ENCODE measurements at regions not wholly inside any gene's neighbourhood (a gene's known extent, or its start where the extent isn't known, plus 50 kb on each side); places are given as distances from the start of the nearest gene placed in this dataset.

- no peak for DNase-seq (ENCODE audit: low spot score)
These were observed 182.2 kb downstream of the WDR11 start for GRCh38 chr10:121033366-121033765.

GRCh38 chr10:121036431-121036830 is 185.3 kb downstream of the WDR11 start:
- DNase-seq (ENCODE audit: low spot score) = no peak

GRCh38 chr10:121041499-121041898 is 190.3 kb downstream of the WDR11 start:
- DNase-seq (ENCODE audit: low spot score) = no peak

GRCh38 chr10:121041906-121042305 is 190.7 kb downstream of the WDR11 start:
- no peak for DNase-seq (ENCODE audit: low spot score)

- DNase-seq (ENCODE audit: low spot score) = no peak
These were observed 191.2 kb downstream of the WDR11 start for GRCh38 chr10:121042342-121042741.

- DNase-seq (ENCODE audit: low spot score) = no peak
These were observed 192.1 kb downstream of the WDR11 start for GRCh38 chr10:121043124-121043849.

- no peak for DNase-seq (ENCODE audit: low spot score)
These were observed 197.6 kb downstream of the WDR11 start for GRCh38 chr10:121048749-121049148.

GRCh38 chr10:121049489-121049888 is 198.3 kb downstream of the WDR11 start:
- no peak for DNase-seq (ENCODE audit: low spot score)

GRCh38 chr10:121049923-121050322 is 198.8 kb downstream of the WDR11 start:
- no peak for DNase-seq (ENCODE audit: low spot score)

- DNase-seq (ENCODE audit: low spot score) = no peak
These were observed 200.0 kb downstream of the WDR11 start for GRCh38 chr10:121051171-121051570.

- DNase-seq (ENCODE audit: low spot score) = no peak
These were observed 200.6 kb downstream of the WDR11 start for GRCh38 chr10:121051696-121052279.

GRCh38 chr10:121053151-121053550 is 202.0 kb downstream of the WDR11 start:
- no peak for DNase-seq (ENCODE audit: low spot score)

- DNase-seq (ENCODE audit: low spot score) = no peak
These were observed 203.7 kb downstream of the WDR11 start for GRCh38 chr10:121054874-121055273.

- no peak for DNase-seq (ENCODE audit: low spot score)
These were observed 206.1 kb downstream of the WDR11 start for GRCh38 chr10:121057269-121057668.

- DNase-seq (ENCODE audit: low spot score) = no peak
These were observed 206.9 kb downstream of the WDR11 start for GRCh38 chr10:121058082-121058481.

- DNase-seq (ENCODE audit: low spot score) = no peak
These were observed 208.2 kb downstream of the WDR11 start for GRCh38 chr10:121059351-121059750.

GRCh38 chr10:121062115-121062514 is 211.0 kb downstream of the WDR11 start:
- DNase-seq (ENCODE audit: low spot score) = no peak

GRCh38 chr10:121063744-121064143 is 212.6 kb downstream of the WDR11 start:
- no peak for DNase-seq (ENCODE audit: low spot score)

- no peak for DNase-seq (ENCODE audit: low spot score)
These were observed 213.3 kb downstream of the WDR11 start for GRCh38 chr10:121064491-121064890.

- no peak for DNase-seq (ENCODE audit: low spot score)
These were observed 214.2 kb downstream of the WDR11 start for GRCh38 chr10:121065330-121065729.

- DNase-seq (ENCODE audit: low spot score) = peak; percentile 39
These were observed 218.1 kb downstream of the WDR11 start for GRCh38 chr10:121069061-121069850.

GRCh38 chr10:121070275-121071070 is 219.3 kb downstream of the WDR11 start:
- peak; percentile 16 for DNase-seq (ENCODE audit: low spot score)
